GM12878 (cell line): ENCODE measurements at regions not wholly inside any gene's neighbourhood (a gene's known extent, or its start where the extent isn't known, plus 50 kb on each side); places are given as distances from the start of the nearest gene placed in this dataset.

ENCODE experiments used
- EZH2 ChIP-seq: IDR thresholded peaks from 2 replicates; pipeline ENCODE4 v1.6.1; 2012; ENCODE audit warnings: low read depth, mild to moderate bottlenecking, control low read depth, inconsistent platforms, low read length, borderline replicate concordance; ENCODE audit not compliant: control insufficient read depth
- RELA ChIP-seq: fragments of 450-650 bp; IDR thresholded peaks from 2 replicates; pipeline ENCODE4 v1.8.0; 2014; ENCODE audit warnings: borderline replicate concordance; ENCODE audit not compliant: partially characterized antibody
- SMC3 ChIP-seq: IDR thresholded peaks from 2 replicates; pipeline ENCODE4 v1.6.1; 2011; ENCODE audit warnings: low read length, improper control_type of control experiment, borderline replicate concordance
- TF ChIP-seq, protein P1 (sequence below), 3 experiments: IDR thresholded peaks in 2 of 3; conservative IDR thresholded peaks in 1 of 3; 2 replicates each; pipeline ENCODE4 v1.5.1; 2011; ENCODE audit warnings: low read depth in 3 of 3, low read length in 3 of 3, mild to moderate bottlenecking in 3 of 3, control low read depth in 2 of 3, moderate library complexity in 2 of 3, inconsistent platforms in 1 of 3, mixed read lengths in 1 of 3; ENCODE audit not compliant: control insufficient read depth in 2 of 3, insufficient read depth in 1 of 3; ENCODE audit errors: extremely low read depth in 1 of 3

DNA sequence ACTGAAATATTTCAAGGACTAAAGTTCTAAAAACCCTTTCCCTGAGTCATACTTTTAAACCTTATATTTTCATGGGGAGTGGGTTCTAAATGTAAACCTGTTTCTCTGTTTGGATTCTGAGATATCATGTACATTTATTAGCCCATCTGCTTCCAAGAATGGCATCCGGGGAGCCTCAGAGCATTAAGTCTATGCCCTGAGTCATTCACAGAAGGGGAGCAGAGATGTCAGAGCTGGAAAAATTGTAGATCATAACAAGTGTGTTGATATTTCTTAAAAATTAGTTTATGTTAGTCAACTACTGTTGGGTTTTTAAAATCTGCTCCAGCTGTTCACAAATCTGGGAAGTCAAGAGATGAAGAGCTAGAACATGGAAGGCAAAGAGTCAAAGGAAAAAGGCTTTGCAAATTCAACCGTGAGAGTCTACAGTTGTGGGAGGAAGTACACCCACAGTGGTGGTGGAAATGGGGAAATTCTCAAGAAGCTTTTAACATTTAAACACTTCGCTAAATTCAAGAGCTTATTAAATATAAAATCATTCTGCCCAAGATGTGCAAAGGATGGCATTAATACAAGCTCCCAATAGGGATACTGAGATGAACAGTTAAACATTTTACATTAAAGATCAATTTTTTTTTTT, 70.5 kb upstream of the FLRT2 start:
- TF ChIP-seq SMC3 (no peak), EZH2 (no peak), RELA (no peak)
- TF ChIP-seq, protein P1, sequence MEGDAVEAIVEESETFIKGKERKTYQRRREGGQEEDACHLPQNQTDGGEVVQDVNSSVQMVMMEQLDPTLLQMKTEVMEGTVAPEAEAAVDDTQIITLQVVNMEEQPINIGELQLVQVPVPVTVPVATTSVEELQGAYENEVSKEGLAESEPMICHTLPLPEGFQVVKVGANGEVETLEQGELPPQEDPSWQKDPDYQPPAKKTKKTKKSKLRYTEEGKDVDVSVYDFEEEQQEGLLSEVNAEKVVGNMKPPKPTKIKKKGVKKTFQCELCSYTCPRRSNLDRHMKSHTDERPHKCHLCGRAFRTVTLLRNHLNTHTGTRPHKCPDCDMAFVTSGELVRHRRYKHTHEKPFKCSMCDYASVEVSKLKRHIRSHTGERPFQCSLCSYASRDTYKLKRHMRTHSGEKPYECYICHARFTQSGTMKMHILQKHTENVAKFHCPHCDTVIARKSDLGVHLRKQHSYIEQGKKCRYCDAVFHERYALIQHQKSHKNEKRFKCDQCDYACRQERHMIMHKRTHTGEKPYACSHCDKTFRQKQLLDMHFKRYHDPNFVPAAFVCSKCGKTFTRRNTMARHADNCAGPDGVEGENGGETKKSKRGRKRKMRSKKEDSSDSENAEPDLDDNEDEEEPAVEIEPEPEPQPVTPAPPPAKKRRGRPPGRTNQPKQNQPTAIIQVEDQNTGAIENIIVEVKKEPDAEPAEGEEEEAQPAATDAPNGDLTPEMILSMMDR (IDR thresholded peaks at IDR 0.05 in 2 of 3, conservative IDR thresholded peaks at IDR 0.05 in 1 of 3; ENCODE audit: control insufficient read depth in 2 of 3, extremely low read depth in 1 of 3, insufficient read depth in 1 of 3, low read depth in 3 of 3, low read length in 3 of 3) = no peak
